ENCODE measurements at regions not wholly inside any gene's neighbourhood (a gene's known extent, or its start where the extent isn't known, plus 50 kb on each side); places are given as distances from the start of the nearest gene placed in this dataset.
"Not testable (repeated sequence)": the region's sequence is repeated elsewhere in the genome, so short reads cannot be mapped to it uniquely, and the experiment has no call there.

DNA sequence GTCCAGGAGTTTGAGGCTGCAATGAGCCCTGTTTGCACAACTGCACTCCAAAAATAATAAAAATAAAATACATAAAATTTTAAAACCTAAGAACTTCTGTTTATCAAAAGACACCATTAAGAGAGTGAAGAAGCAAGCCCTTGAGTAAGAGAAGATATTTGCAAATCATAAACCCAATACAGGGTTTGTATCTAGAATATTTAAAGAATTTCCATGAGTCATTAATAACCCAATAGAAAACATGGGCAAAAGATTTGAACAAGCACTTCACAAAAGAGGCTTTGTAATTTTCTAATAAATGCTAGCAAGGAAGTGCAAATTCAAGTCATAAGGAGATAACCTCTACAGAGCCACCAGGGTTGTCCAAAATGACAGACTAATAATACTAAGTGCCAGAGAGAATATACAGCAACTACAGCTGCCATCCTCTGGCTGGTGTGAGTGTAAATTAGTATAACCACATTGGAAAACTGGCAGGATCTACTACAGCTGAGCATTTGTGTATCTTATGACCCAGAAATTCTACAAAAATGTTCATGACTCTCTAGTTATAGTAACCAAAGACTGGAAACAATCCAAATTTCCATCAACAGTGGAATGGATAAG, 133.0 kb upstream of the PLGLB2 start:
- TF ChIP-seq POLR2AphosphoS5, POLR2A (IDR thresholded peaks at IDR 0.05): not testable (repeated sequence)
- TF ChIP-seq, protein P1, sequence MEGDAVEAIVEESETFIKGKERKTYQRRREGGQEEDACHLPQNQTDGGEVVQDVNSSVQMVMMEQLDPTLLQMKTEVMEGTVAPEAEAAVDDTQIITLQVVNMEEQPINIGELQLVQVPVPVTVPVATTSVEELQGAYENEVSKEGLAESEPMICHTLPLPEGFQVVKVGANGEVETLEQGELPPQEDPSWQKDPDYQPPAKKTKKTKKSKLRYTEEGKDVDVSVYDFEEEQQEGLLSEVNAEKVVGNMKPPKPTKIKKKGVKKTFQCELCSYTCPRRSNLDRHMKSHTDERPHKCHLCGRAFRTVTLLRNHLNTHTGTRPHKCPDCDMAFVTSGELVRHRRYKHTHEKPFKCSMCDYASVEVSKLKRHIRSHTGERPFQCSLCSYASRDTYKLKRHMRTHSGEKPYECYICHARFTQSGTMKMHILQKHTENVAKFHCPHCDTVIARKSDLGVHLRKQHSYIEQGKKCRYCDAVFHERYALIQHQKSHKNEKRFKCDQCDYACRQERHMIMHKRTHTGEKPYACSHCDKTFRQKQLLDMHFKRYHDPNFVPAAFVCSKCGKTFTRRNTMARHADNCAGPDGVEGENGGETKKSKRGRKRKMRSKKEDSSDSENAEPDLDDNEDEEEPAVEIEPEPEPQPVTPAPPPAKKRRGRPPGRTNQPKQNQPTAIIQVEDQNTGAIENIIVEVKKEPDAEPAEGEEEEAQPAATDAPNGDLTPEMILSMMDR (IDR thresholded peaks at IDR 0.05 in 8 of 11, conservative IDR thresholded peaks at IDR 0.05 in 3 of 11): not testable (repeated sequence)

Data from spleen (tissue), 7 donors.